AG04450 (cell line): ENCODE measurements at regions not wholly inside any gene's neighbourhood (a gene's known extent, or its start where the extent isn't known, plus 50 kb on each side); places are given as distances from the start of the nearest gene placed in this dataset.

Source experiments
- CTCF ChIA-PET: fragments of 300-600, 350-600 bp; formaldehyde crosslinking; extraction: SDS; loops from one replicate; lab custom pipeline; 2022; ENCODE audit warnings: antibody characterized with exemption, inconsistent platforms; lab: Charles Lee
- POLR2A ChIA-PET: fragments of 350-600 bp; formaldehyde crosslinking; extraction: SDS; loops from one replicate; lab custom pipeline; 2021; ENCODE audit warnings: antibody characterized with exemption, inconsistent platforms; lab: Yijun Ruan, JAX
- DNase-seq: peaks from one replicate; pipeline ENCODE4 v3.0.0-alpha.2; 2011; ENCODE audit warnings: low read depth, low spot score
- H3K27ac ChIP-seq: one replicate; pipeline ENCODE4 v1.5.1; 2012; ENCODE audit warnings: low read depth, low read length, control low read depth
- H3K27me3 ChIP-seq: one replicate; pipeline ENCODE4 v1.6.0; 2012; ENCODE audit warnings: low read length; ENCODE audit not compliant: control insufficient read depth, insufficient read depth
- H3K4me3 ChIP-seq: 2 replicates; pipeline ENCODE4 v1.5.1; 2011; ENCODE audit warnings: mild to moderate bottlenecking, low read depth, low read length, control low read depth
- H3K9me3 ChIP-seq: 2 replicates; pipeline ENCODE4 v1.5.1; 2012; ENCODE audit warnings: low read length; ENCODE audit not compliant: control insufficient read depth, insufficient read depth
- CTCF ChIP-seq: IDR thresholded peaks from 2 replicates; pipeline ENCODE4 v1.5.1; 2011; ENCODE audit warnings: low read depth, low read length, control low read depth, inconsistent platforms

DNA sequence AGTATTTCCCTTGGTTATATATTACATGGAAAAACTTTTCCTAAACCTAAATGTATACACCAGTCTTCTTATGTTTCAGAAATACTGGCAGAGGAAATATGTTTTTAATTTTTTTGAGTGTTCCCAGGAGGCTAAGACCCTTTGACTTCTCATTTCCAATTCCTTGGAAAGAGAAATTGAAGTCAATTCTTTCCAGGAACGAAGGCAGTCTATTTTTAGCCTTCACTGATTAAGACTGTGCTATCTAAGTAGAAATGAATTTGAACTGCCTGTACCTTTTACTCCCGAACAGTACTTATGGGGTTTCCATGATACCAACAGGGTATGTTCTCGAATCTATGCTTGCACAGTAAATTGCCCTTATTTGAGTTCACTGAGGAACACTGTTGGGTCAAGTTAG, 340.3 kb upstream of the CD180 start:
- no peak for TF ChIP-seq CTCF
- ChIA-PET POLR2A (no interaction called here), CTCF (no interaction called here)
- DNase-seq: no peak
- Histone ChIP-seq H3K27me3 (no peaks in the 10 kb centered on the region), H3K4me3 (no peak overlapping the region), H3K9me3 (no peaks in the 10 kb centered on the region), H3K27ac (no peak overlapping the region)

GRCh38 chr5:67530609-67531255, 334.1 kb upstream of the CD180 start:
- DNase-seq: no peak
- POLR2A ChIA-PET: no interaction called here
- CTCF ChIA-PET: no interaction called here
- no peaks in the 10 kb centered on the region for H3K27me3 ChIP-seq
- no peak overlapping the region for H3K4me3 ChIP-seq
- no peaks in the 10 kb centered on the region for H3K9me3 ChIP-seq
- H3K27ac ChIP-seq: no peak overlapping the region
- TF ChIP-seq CTCF: no peak

DNA sequence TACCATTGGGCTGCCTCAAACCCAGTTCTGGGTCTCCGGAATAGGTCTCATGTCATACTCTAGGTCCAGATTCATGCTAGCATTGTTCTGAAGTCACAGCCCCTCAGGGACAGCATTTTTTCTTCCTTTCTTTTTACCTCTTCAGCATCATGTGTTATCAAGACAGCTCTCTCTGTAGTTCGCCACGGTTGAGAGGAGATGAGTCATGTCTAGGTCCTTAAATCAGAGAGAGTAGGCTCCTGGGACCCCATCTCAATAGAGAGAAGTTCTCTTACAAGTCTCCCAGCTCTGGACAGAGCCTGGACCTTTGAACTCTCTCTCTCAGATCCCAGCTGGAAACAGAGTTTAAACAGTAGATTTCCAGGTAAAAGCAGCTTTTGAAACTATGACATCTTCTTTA, 332.4 kb upstream of the CD180 start:
- H3K27ac ChIP-seq: no peak overlapping the region
- no peaks in the 10 kb centered on the region for H3K27me3 ChIP-seq
- H3K4me3 ChIP-seq: no peak overlapping the region
- CTCF ChIA-PET: no interaction called here
- DNase-seq: no peak
- TF ChIP-seq CTCF: no peak
- POLR2A ChIA-PET: no interaction called here
- no peaks in the 10 kb centered on the region for H3K9me3 ChIP-seq

- no peak for TF ChIP-seq CTCF
- Histone ChIP-seq H3K9me3 (no peaks in the 10 kb centered on the region), H3K4me3 (no peak overlapping the region), H3K27me3 (no peaks in the 10 kb centered on the region), H3K27ac (no peak overlapping the region)
- no peak for DNase-seq
- CTCF ChIA-PET: no interaction called here
- POLR2A ChIA-PET: no interaction called here
These were observed 330.2 kb upstream of the CD180 start for GRCh38 chr5:67526793-67527192.

- no peak for TF ChIP-seq CTCF
- no peak overlapping the region for H3K4me3 ChIP-seq
- H3K27me3 ChIP-seq: no peaks in the 10 kb centered on the region
- ChIA-PET CTCF (no interaction called here), POLR2A (no interaction called here)
- no peak overlapping the region for H3K27ac ChIP-seq
- no peak for DNase-seq
- no peaks in the 10 kb centered on the region for H3K9me3 ChIP-seq
These were observed 323.7 kb upstream of the CD180 start for GRCh38 chr5:67520161-67520908.
